HepG2 (cell line): ENCODE measurements at regions not wholly inside any gene's neighbourhood (a gene's known extent, or its start where the extent isn't known, plus 50 kb on each side); places are given as distances from the start of the nearest gene placed in this dataset.

Experiments used
- HNRNPLL ChIP-seq: fragments of 200-400 bp; formaldehyde crosslinking; IDR thresholded peaks from 2 replicates; pipeline ENCODE4 v1.6.1; 2017; ENCODE audit warnings: mild to moderate bottlenecking, low read depth, low read length; ENCODE audit not compliant: poor library complexity, severe bottlenecking
- IRF2 ChIP-seq: IDR thresholded peaks from 2 replicates; pipeline ENCODE4 v1.6.1; 2018; ENCODE audit warnings: missing genetic modification reagents, missing compliant biosample characterization
- NRL ChIP-seq: sonication (generic); formaldehyde crosslinking; IDR thresholded peaks from 2 replicates; pipeline ENCODE4 v1.5.0; 2020; ENCODE audit warnings: missing genetic modification reagents, mild to moderate bottlenecking, moderate library complexity, borderline replicate concordance
- POLR2A ChIP-seq, 2 experiments: IDR thresholded peaks; 2 replicates each; pipeline ENCODE4 v1.6.1; 2011; ENCODE audit warnings: low read depth in 2 of 2, low read length in 2 of 2, mild to moderate bottlenecking in 1 of 2, moderate library complexity in 1 of 2; ENCODE audit not compliant: insufficient read depth in 1 of 2
- SALL1 ChIP-seq: sonication (generic); formaldehyde crosslinking; IDR thresholded peaks from 2 replicates; pipeline ENCODE4 v1.8.0; 2022; ENCODE audit warnings: mild to moderate bottlenecking, missing genetic modification reagents
- ZFX ChIP-seq: sonication (generic); formaldehyde crosslinking; IDR thresholded peaks from 2 replicates; pipeline ENCODE4 v1.4.0; 2020; ENCODE audit warnings: mild to moderate bottlenecking, low read depth, missing genetic modification reagents, moderate library complexity
- ZNF225 ChIP-seq: sonication (generic); formaldehyde crosslinking; IDR thresholded peaks from 2 replicates; pipeline ENCODE4 v1.4.0; 2020; ENCODE audit warnings: mild to moderate bottlenecking, missing genetic modification reagents
- ZNF329 ChIP-seq: sonication (generic); formaldehyde crosslinking; IDR thresholded peaks from 2 replicates; pipeline ENCODE4 v1.9.0; 2021; ENCODE audit warnings: low read depth, mild to moderate bottlenecking, missing genetic modification reagents
- ZNF879 ChIP-seq: sonication (generic); formaldehyde crosslinking; IDR thresholded peaks from 2 replicates; pipeline ENCODE4 v1.8.1; 2023; ENCODE audit warnings: missing genetic modification reagents
- TF ChIP-seq, protein P1 (sequence below): sonication (generic); formaldehyde crosslinking; IDR thresholded peaks from 2 replicates; pipeline ENCODE4 v1.4.0; 2020; ENCODE audit warnings: missing genetic modification reagents
- TF ChIP-seq, protein P2 (sequence below): IDR thresholded peaks from 2 replicates; pipeline ENCODE4 v1.6.1; 2016; ENCODE audit warnings: missing compliant biosample characterization, missing genetic modification reagents, borderline replicate concordance
- TF ChIP-seq, protein P3 (sequence below): sonication (generic); formaldehyde crosslinking; IDR thresholded peaks from 2 replicates; pipeline ENCODE4 v1.4.0; 2020; ENCODE audit warnings: mild to moderate bottlenecking, missing genetic modification reagents
- TF ChIP-seq, protein P4 (sequence below): IDR thresholded peaks from 2 replicates; pipeline ENCODE4 v1.6.1; 2012; ENCODE audit warnings: inconsistent platforms
- TF ChIP-seq, protein P5 (sequence below): sonication (generic); formaldehyde crosslinking; IDR thresholded peaks from 2 replicates; pipeline ENCODE4 v1.5.0; 2020; ENCODE audit warnings: missing genetic modification reagents, mild to moderate bottlenecking, borderline replicate concordance
- TF ChIP-seq, protein P6 (sequence below): sonication (generic); formaldehyde crosslinking; IDR thresholded peaks from 2 replicates; pipeline ENCODE4 v1.5.1; 2020; ENCODE audit warnings: mild to moderate bottlenecking, missing genetic modification reagents, moderate library complexity
- TF ChIP-seq, protein P7 (sequence below): IDR thresholded peaks from 2 replicates; pipeline ENCODE4 v1.6.1; 2016; ENCODE audit warnings: mild to moderate bottlenecking, missing biosample characterization, missing genetic modification reagents

DNA sequence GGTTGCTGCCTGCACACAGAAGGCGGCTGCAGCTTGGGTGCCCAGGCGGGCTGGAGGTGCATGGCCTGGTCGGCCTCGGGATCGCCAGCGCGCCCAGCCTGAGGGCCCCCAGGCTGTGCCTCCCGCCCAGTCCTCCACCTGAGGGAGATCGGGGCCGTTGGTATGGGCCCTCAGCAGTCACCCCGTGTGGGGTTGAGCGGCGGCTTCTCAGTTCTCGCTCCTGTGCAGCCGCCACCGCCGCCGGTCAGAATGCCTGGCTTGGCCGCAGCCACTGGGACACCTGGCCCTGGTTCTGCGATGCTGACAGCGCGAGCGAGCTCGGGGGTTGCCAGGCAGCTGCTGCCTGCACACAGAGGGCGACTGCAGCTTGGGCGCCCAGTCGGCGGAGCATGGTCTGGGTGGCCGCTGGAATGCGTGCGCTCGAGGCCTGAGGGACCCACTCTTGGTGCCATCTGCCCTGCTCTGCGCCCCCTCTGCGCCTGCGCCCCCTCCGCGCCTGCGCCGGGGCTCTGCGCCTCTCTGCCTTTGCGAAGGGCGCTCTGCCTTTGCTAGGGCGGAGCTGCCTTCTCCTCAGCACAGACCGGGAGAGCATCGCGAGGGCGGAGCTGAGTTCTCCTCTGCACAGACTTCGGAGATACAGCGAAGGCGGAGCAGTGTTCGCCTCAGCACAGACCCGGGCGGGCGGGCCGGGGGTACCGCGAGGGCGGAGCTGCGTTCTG is 84.6 kb upstream of the ZNG1F start (continued):
- TF ChIP-seq, protein P1, sequence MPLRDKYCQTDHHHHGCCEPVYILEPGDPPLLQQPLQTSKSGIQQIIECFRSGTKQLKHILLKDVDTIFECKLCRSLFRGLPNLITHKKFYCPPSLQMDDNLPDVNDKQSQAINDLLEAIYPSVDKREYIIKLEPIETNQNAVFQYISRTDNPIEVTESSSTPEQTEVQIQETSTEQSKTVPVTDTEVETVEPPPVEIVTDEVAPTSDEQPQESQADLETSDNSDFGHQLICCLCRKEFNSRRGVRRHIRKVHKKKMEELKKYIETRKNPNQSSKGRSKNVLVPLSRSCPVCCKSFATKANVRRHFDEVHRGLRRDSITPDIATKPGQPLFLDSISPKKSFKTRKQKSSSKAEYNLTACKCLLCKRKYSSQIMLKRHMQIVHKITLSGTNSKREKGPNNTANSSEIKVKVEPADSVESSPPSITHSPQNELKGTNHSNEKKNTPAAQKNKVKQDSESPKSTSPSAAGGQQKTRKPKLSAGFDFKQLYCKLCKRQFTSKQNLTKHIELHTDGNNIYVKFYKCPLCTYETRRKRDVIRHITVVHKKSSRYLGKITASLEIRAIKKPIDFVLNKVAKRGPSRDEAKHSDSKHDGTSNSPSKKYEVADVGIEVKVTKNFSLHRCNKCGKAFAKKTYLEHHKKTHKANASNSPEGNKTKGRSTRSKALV (CRISPR knock-in tag): peak; percentile 66; the same call in 1 of the 2 replicates
- TF ChIP-seq, protein P2, sequence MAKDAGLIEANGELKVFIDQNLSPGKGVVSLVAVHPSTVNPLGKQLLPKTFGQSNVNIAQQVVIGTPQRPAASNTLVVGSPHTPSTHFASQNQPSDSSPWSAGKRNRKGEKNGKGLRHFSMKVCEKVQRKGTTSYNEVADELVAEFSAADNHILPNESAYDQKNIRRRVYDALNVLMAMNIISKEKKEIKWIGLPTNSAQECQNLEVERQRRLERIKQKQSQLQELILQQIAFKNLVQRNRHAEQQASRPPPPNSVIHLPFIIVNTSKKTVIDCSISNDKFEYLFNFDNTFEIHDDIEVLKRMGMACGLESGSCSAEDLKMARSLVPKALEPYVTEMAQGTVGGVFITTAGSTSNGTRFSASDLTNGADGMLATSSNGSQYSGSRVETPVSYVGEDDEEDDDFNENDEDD: peak; percentile 42; the same call in 1 of the 2 replicates
- TF ChIP-seq, protein P3, sequence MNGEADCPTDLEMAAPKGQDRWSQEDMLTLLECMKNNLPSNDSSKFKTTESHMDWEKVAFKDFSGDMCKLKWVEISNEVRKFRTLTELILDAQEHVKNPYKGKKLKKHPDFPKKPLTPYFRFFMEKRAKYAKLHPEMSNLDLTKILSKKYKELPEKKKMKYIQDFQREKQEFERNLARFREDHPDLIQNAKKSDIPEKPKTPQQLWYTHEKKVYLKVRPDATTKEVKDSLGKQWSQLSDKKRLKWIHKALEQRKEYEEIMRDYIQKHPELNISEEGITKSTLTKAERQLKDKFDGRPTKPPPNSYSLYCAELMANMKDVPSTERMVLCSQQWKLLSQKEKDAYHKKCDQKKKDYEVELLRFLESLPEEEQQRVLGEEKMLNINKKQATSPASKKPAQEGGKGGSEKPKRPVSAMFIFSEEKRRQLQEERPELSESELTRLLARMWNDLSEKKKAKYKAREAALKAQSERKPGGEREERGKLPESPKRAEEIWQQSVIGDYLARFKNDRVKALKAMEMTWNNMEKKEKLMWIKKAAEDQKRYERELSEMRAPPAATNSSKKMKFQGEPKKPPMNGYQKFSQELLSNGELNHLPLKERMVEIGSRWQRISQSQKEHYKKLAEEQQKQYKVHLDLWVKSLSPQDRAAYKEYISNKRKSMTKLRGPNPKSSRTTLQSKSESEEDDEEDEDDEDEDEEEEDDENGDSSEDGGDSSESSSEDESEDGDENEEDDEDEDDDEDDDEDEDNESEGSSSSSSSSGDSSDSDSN (CRISPR knock-in tag): peak; percentile 64; the same call in 1 of the 2 replicates
- TF ChIP-seq NRL (CRISPR knock-in tag) (peak; percentile 62; the same call in 1 of the 2 replicates), ZNF879 (CRISPR knock-in tag) (0 out of 2 replicates have a peak, but pooled peaks have one; percentile 32), POLR2A (IDR thresholded peaks at IDR 0.05; ENCODE audit: insufficient read depth in 1 of 2, low read depth in 2 of 2, low read length in 2 of 2) (peak in 1 of 2 experiments; percentile 56; a peak in 2 of 4 replicates), ZNF329 (CRISPR knock-in tag) (0 out of 2 replicates have a peak, but pooled peaks have one; percentile 43), HNRNPLL (peak; percentile 32), IRF2 (0 out of 2 replicates have a peak, but pooled peaks have one; percentile 38), ZNF225 (CRISPR knock-in tag) (0 out of 2 replicates have a peak, but pooled peaks have one; percentile 32), SALL1 (CRISPR knock-in tag) (0 out of 2 replicates have a peak, but pooled peaks have one; percentile 14), ZFX (peak; percentile 37)
- TF ChIP-seq, protein P4, sequence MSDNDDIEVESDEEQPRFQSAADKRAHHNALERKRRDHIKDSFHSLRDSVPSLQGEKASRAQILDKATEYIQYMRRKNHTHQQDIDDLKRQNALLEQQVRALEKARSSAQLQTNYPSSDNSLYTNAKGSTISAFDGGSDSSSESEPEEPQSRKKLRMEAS: peak; percentile 78
- TF ChIP-seq, protein P5, sequence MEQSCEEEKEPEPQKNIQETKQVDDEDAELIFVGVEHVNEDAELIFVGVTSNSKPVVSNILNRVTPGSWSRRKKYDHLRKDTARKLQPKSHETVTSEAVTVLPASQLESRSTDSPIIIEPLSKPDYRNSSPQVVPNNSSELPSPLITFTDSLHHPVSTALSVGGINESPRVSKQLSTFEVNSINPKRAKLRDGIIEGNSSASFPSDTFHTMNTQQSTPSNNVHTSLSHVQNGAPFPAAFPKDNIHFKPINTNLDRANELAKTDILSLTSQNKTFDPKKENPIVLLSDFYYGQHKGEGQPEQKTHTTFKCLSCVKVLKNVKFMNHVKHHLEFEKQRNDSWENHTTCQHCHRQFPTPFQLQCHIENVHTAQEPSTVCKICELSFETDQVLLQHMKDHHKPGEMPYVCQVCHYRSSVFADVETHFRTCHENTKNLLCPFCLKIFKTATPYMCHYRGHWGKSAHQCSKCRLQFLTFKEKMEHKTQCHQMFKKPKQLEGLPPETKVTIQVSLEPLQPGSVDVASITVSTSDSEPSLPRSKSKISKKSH: peak; percentile 68; the same call in 1 of the 2 replicates
- TF ChIP-seq, protein P6, sequence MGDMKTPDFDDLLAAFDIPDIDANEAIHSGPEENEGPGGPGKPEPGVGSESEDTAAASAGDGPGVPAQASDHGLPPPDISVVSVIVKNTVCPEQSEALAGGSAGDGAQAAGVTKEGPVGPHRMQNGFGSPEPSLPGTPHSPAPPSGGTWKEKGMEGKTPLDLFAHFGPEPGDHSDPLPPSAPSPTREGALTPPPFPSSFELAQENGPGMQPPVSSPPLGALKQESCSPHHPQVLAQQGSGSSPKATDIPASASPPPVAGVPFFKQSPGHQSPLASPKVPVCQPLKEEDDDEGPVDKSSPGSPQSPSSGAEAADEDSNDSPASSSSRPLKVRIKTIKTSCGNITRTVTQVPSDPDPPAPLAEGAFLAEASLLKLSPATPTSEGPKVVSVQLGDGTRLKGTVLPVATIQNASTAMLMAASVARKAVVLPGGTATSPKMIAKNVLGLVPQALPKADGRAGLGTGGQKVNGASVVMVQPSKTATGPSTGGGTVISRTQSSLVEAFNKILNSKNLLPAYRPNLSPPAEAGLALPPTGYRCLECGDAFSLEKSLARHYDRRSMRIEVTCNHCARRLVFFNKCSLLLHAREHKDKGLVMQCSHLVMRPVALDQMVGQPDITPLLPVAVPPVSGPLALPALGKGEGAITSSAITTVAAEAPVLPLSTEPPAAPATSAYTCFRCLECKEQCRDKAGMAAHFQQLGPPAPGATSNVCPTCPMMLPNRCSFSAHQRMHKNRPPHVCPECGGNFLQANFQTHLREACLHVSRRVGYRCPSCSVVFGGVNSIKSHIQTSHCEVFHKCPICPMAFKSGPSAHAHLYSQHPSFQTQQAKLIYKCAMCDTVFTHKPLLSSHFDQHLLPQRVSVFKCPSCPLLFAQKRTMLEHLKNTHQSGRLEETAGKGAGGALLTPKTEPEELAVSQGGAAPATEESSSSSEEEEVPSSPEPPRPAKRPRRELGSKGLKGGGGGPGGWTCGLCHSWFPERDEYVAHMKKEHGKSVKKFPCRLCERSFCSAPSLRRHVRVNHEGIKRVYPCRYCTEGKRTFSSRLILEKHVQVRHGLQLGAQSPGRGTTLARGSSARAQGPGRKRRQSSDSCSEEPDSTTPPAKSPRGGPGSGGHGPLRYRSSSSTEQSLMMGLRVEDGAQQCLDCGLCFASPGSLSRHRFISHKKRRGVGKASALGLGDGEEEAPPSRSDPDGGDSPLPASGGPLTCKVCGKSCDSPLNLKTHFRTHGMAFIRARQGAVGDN (CRISPR knock-in tag): peak; percentile 80
- TF ChIP-seq, protein P7, sequence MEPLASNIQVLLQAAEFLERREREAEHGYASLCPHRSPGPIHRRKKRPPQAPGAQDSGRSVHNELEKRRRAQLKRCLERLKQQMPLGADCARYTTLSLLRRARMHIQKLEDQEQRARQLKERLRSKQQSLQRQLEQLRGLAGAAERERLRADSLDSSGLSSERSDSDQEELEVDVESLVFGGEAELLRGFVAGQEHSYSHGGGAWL (CRISPR knock-in tag): 0 out of 2 replicates have a peak, but pooled peaks have one; percentile 37
